B cell (primary cell): ENCODE measurements at regions not wholly inside any gene's neighbourhood (a gene's known extent, or its start where the extent isn't known, plus 50 kb on each side); places are given as distances from the start of the nearest gene placed in this dataset.

Source experiments
- ATAC-seq: fragments of 200-7000 bp; cut with Tn5 transposase; one replicate; pipeline ENCODE4 v1.10.0; 2021; ENCODE audit warnings: low read depth, mild to moderate bottlenecking, moderate number of reproducible peaks, moderate library complexity
- CTCF ChIA-PET: fragments of 350-600 bp; sonication (Branson Sonifier 250); formaldehyde crosslinking; loops from one replicate; lab custom pipeline; 2021; ENCODE audit warnings: antibody characterized with exemption, inconsistent platforms; lab: Charles Lee
- POLR2A ChIA-PET: fragments of 350-600 bp; sonication (Branson Sonifier 250); formaldehyde crosslinking; loops from one replicate; lab custom pipeline; 2021; ENCODE audit warnings: antibody characterized with exemption; lab: Charles Lee
- DNase-seq: peaks from one replicate; pipeline ENCODE4 v3.0.0; 2013
- H2AFZ ChIP-seq: 2 replicates; pipeline ENCODE4 v1.6.1; 2012; ENCODE audit warnings: mild to moderate bottlenecking, low read depth, low read length; ENCODE audit not compliant: insufficient read depth, poor library complexity, severe bottlenecking
- H3K27ac ChIP-seq, 2 donors: 1 replicate in 1 of 2; 2 replicates in 1 of 2; pipeline ENCODE4 v1.5.1; 2012 to 2013; ENCODE audit warnings: low read length in 2 of 2, mild to moderate bottlenecking in 2 of 2, moderate library complexity in 1 of 2
- H3K27me3 ChIP-seq, 4 experiments: fragments of 200-600 bp in 1 of 4; sonication (generic) in 1 of 4; replicated peaks in 1 of 4; 1 replicate in 2 of 4; 2 replicates in 2 of 4; pipeline versions ENCODE4 v1.6.1 to v1.7.0; 2013 to 2016; ENCODE audit warnings: low read length in 3 of 4, mild to moderate bottlenecking in 2 of 4, mixed read lengths in 1 of 4, moderate library complexity in 1 of 4; ENCODE audit not compliant: insufficient read depth in 4 of 4, control insufficient read depth in 3 of 4; ENCODE audit errors: control extremely low read depth in 1 of 4
- H3K36me3 ChIP-seq, 2 experiments: replicated peaks in 1 of 2; 1 replicate in 1 of 2; 2 replicates in 1 of 2; pipeline versions ENCODE4 v1.6.1 to v1.7.1; 2013; ENCODE audit warnings: low read length in 1 of 2; ENCODE audit not compliant: insufficient read depth in 2 of 2, control insufficient read depth in 1 of 2; ENCODE audit errors: control extremely low read depth in 1 of 2, extremely low read depth in 1 of 2
- H3K4me1 ChIP-seq, 2 donors: fragments of 200-600 bp in 1 of 2; sonication (generic) in 1 of 2; 1 replicate in 1 of 2; 2 replicates in 1 of 2; pipeline versions ENCODE4 v1.5.1 to v1.6.1; 2013 to 2017; ENCODE audit warnings: low read length in 2 of 2; ENCODE audit not compliant: control insufficient read depth in 2 of 2, insufficient read depth in 2 of 2
- H3K4me2 ChIP-seq: replicated peaks from 2 replicates; pipeline ENCODE3; 2012; ENCODE audit warnings: mild to moderate bottlenecking, low read depth, low read length; ENCODE audit not compliant: poor library complexity, severe bottlenecking
- H3K4me3 ChIP-seq, 5 experiments: fragments of 200-600 bp in 1 of 5; sonication (generic) in 1 of 5; 1 replicate in 3 of 5; 2 replicates in 2 of 5; pipeline versions ENCODE4 v1.5.1 to v1.7.0; 2011 to 2016; ENCODE audit warnings: low read length in 4 of 5, mild to moderate bottlenecking in 4 of 5, low read depth in 2 of 5, control low read depth in 1 of 5, moderate library complexity in 1 of 5; ENCODE audit not compliant: insufficient read depth in 1 of 5; ENCODE audit errors: control extremely low read depth in 1 of 5, extremely low read depth in 1 of 5
- H3K79me2 ChIP-seq: fragments of 200-600 bp; sonication (generic); one replicate; pipeline ENCODE4 v1.6.0; 2016; ENCODE audit warnings: low read length; ENCODE audit not compliant: control insufficient read depth, insufficient read depth
- H3K9ac ChIP-seq: fragments of 200-600 bp; sonication (generic); 2 replicates; pipeline ENCODE4 v1.6.1; 2017; ENCODE audit warnings: mild to moderate bottlenecking, low read length, moderate library complexity
- H3K9me3 ChIP-seq, 3 donors: one replicate each; pipeline versions ENCODE4 v1.6.1 to v1.7.1; 2013; ENCODE audit warnings: low read length in 2 of 3; ENCODE audit not compliant: control insufficient read depth in 2 of 3, insufficient read depth in 1 of 3; ENCODE audit errors: control extremely low read depth in 1 of 3
- H4K20me1 ChIP-seq: 2 replicates; pipeline ENCODE4 v1.6.0; 2012; ENCODE audit warnings: mild to moderate bottlenecking, low read length; ENCODE audit not compliant: insufficient read depth, control insufficient read depth, poor library complexity, severe bottlenecking
- H3K27ac Mint-ChIP-seq: one replicate; pipeline ENCODE4 v1.8.0; 2021; ENCODE audit warnings: mixed read lengths
- H3K27me3 Mint-ChIP-seq: one replicate; pipeline ENCODE4 v1.8.0; 2021; ENCODE audit warnings: mixed read lengths
- H3K4me1 Mint-ChIP-seq: one replicate; pipeline ENCODE4 v1.8.0; 2021; ENCODE audit warnings: mixed read lengths
- H3K4me3 Mint-ChIP-seq: one replicate; pipeline ENCODE4 v1.8.0; 2021; ENCODE audit warnings: mixed read lengths
- H3K9me3 Mint-ChIP-seq: one replicate; pipeline ENCODE4 v1.8.0; 2022; ENCODE audit warnings: mixed read lengths; ENCODE audit not compliant: insufficient read depth
- EZH2 ChIP-seq: IDR thresholded peaks from 2 replicates; pipeline ENCODE4 v1.6.1; 2012; ENCODE audit warnings: borderline replicate concordance, low read depth, mild to moderate bottlenecking, moderate library complexity, low read length; ENCODE audit not compliant: insufficient read depth, poor library complexity, severe bottlenecking
- WGBS: methylation state at CpG from one replicate; pipeline ENCODE4 v1.1.5; 2013; ENCODE audit warnings: missing lambda C conversion rate; ENCODE audit not compliant: insufficient coverage; 5-methylcytosine and 5-hydroxymethylcytosine counted together
- intact Hi-C: fragments of 100-400 bp; cut with micrococcal nuclease; formaldehyde crosslinking; loops from one replicate; pipeline ENCODE4 v1.10.0; 2022
- TF ChIP-seq, protein P1 (sequence below): fragments of 200-600 bp; IDR thresholded peaks from one replicate; pipeline ENCODE4 v1.8.0; 2022; ENCODE audit warnings: antibody characterized with exemption, mild to moderate bottlenecking

- CTCF ChIA-PET, result interaction anchor here (0.6 kb wide), 1 partner anchor 18 kb away, joined by 3 read pairs; no protein-coding TSS in a partner anchor
- DNase-seq (no peak), ATAC-seq (no peak)
- H3K27me3 Mint-ChIP-seq, result peaks cover 34% of the 10 kb centered on the region
- Histone ChIP-seq H4K20me1 (no peaks in the 10 kb centered on the region), H3K27ac (no peak overlapping the region), H3K27me3 (peaks cover 0 to 11% (median 5%) of the 10 kb centered on the region in 4 experiments), H2AFZ (no peak overlapping the region), H3K79me2 (no peaks in the 10 kb centered on the region), H3K4me1 (no peaks in the 10 kb centered on the region), H3K36me3 (no peaks in the 10 kb centered on the region), H3K9ac (no peak overlapping the region), H3K4me2 (no peak overlapping the region), H3K4me3 (no peak overlapping the region), H3K9me3 (no peaks in the 10 kb centered on the region)
- no peak overlapping the region for H3K4me3 Mint-ChIP-seq
- intact Hi-C loops, result no loop called here
- TF ChIP-seq, protein P1, sequence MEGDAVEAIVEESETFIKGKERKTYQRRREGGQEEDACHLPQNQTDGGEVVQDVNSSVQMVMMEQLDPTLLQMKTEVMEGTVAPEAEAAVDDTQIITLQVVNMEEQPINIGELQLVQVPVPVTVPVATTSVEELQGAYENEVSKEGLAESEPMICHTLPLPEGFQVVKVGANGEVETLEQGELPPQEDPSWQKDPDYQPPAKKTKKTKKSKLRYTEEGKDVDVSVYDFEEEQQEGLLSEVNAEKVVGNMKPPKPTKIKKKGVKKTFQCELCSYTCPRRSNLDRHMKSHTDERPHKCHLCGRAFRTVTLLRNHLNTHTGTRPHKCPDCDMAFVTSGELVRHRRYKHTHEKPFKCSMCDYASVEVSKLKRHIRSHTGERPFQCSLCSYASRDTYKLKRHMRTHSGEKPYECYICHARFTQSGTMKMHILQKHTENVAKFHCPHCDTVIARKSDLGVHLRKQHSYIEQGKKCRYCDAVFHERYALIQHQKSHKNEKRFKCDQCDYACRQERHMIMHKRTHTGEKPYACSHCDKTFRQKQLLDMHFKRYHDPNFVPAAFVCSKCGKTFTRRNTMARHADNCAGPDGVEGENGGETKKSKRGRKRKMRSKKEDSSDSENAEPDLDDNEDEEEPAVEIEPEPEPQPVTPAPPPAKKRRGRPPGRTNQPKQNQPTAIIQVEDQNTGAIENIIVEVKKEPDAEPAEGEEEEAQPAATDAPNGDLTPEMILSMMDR, result no peak
- TF ChIP-seq EZH2, result no peak
- no peak overlapping the region for H3K27ac Mint-ChIP-seq
- 85% methylated on average over 2 of the region's 5 CpGs for WGBS
- POLR2A ChIA-PET, result no interaction called here
- H3K4me1 Mint-ChIP-seq, result no peaks in the 10 kb centered on the region
- no peaks in the 10 kb centered on the region for H3K9me3 Mint-ChIP-seq
Measured at GRCh38 chr5:138702166-138703077, 50.8 kb upstream of the CTNNA1 start.

GRCh38 chr5:138701678-138702077 lies 51.5 kb upstream of the CTNNA1 start:
- peaks cover 37% of the 10 kb centered on the region for H3K27me3 Mint-ChIP-seq

More at GRCh38 chr5:138701678-138702077, 51.5 kb upstream of the CTNNA1 start:
- H3K9me3 ChIP-seq, result no peaks in the 10 kb centered on the region
- no peak overlapping the region for H3K27ac ChIP-seq
- H3K27ac Mint-ChIP-seq, result no peak overlapping the region
- H3K4me1 Mint-ChIP-seq, result no peaks in the 10 kb centered on the region
- no CpG with 5 or more reads among the region's 3 CpGs for WGBS
- no peak overlapping the region for H3K4me3 ChIP-seq
- H3K9ac ChIP-seq, result no peak overlapping the region
- no peak overlapping the region for H2AFZ ChIP-seq
- no peaks in the 10 kb centered on the region for H3K79me2 ChIP-seq
- no peak overlapping the region for H3K4me2 ChIP-seq
- no peaks in the 10 kb centered on the region for H3K9me3 Mint-ChIP-seq
- H3K4me1 ChIP-seq, result no peaks in the 10 kb centered on the region
- ChIA-PET POLR2A (no interaction called here), CTCF (interaction anchor here (0.5 kb wide), 2 partner anchors 122 to 239 kb away, joined by 3 to 5 read pairs; no protein-coding TSS in a partner anchor)
- intact Hi-C loops, result no loop called here
- H4K20me1 ChIP-seq, result no peaks in the 10 kb centered on the region
- H3K4me3 Mint-ChIP-seq, result no peak overlapping the region
- H3K27me3 ChIP-seq, result peaks cover 0 to 15% (median 5%) of the 10 kb centered on the region in 4 experiments
- DNase-seq (no peak), ATAC-seq (no peak)
- no peak for TF ChIP-seq EZH2
- TF ChIP-seq, protein P1, result no peak
- no peaks in the 10 kb centered on the region for H3K36me3 ChIP-seq
